Astrocyte (in vitro differentiated cells and primary cell): ENCODE measurements at regions not wholly inside any gene's neighbourhood (a gene's known extent, or its start where the extent isn't known, plus 50 kb on each side); places are given as distances from the start of the nearest gene placed in this dataset.

Source experiments
- DNase-seq: peaks from one replicate; pipeline ENCODE4 v3.0.0-alpha.2; 2010; ENCODE audit warnings: low read depth
- FAIRE-seq: peaks from 2 replicates; lab custom pipeline; 2011; peaks lifted over from hg19 to GRCh38; lab: Jason Lieb, UNC
- H2AFZ ChIP-seq: 2 replicates; pipeline ENCODE4 v1.6.0; 2012; ENCODE audit warnings: low read depth, low read length, inconsistent platforms
- H3K27ac ChIP-seq: 2 replicates; pipeline ENCODE4 v1.5.1; 2011; ENCODE audit warnings: low read depth, low read length, inconsistent platforms
- H3K27me3 ChIP-seq: 2 replicates; pipeline ENCODE4 v1.6.0; 2011; ENCODE audit warnings: low read length, inconsistent platforms; ENCODE audit not compliant: insufficient read depth
- H3K36me3 ChIP-seq: 2 replicates; pipeline ENCODE4 v1.5.1; 2011; ENCODE audit warnings: low read length, inconsistent platforms; ENCODE audit not compliant: insufficient read depth
- H3K4me1 ChIP-seq: 2 replicates; pipeline ENCODE4 v1.5.1; 2011; ENCODE audit warnings: low read length, inconsistent platforms; ENCODE audit not compliant: insufficient read depth
- H3K4me2 ChIP-seq: 2 replicates; pipeline ENCODE4 v1.6.0; 2012; ENCODE audit warnings: low read length, inconsistent platforms
- H3K4me3 ChIP-seq: 2 replicates; pipeline ENCODE4 v1.5.1; 2011; ENCODE audit warnings: low read depth, mild to moderate bottlenecking, low read length, inconsistent platforms; ENCODE audit not compliant: insufficient read depth
- H3K79me2 ChIP-seq: 2 replicates; pipeline ENCODE4 v1.6.0; 2012; ENCODE audit warnings: mild to moderate bottlenecking, low read length, inconsistent platforms; ENCODE audit not compliant: insufficient read depth
- H3K9ac ChIP-seq: 2 replicates; pipeline ENCODE4 v1.6.0; 2012; ENCODE audit warnings: mild to moderate bottlenecking, low read length, inconsistent platforms
- H3K9me3 ChIP-seq: 2 replicates; pipeline ENCODE4 v1.5.1; 2012; ENCODE audit warnings: low read depth, mild to moderate bottlenecking, low read length, inconsistent platforms; ENCODE audit not compliant: insufficient read depth
- H4K20me1 ChIP-seq: 2 replicates; pipeline ENCODE4 v1.6.0; 2012; ENCODE audit warnings: low read length, inconsistent platforms; ENCODE audit not compliant: insufficient read depth
- H3K27ac Mint-ChIP-seq: one replicate; pipeline ENCODE4 v1.8.0; 2021; ENCODE audit warnings: mild to moderate bottlenecking, mixed read lengths; ENCODE audit not compliant: unreplicated experiment
- H3K27me3 Mint-ChIP-seq: one replicate; pipeline ENCODE4 v1.8.0; 2021; ENCODE audit warnings: low read depth, mixed read lengths; ENCODE audit not compliant: unreplicated experiment
- H3K36me3 Mint-ChIP-seq: one replicate; pipeline ENCODE4 v1.8.0; 2021; ENCODE audit warnings: low read depth, mixed read lengths; ENCODE audit not compliant: unreplicated experiment
- H3K4me1 Mint-ChIP-seq: one replicate; pipeline ENCODE4 v1.8.0; 2021; ENCODE audit warnings: low read depth, mixed read lengths; ENCODE audit not compliant: unreplicated experiment
- H3K4me3 Mint-ChIP-seq: one replicate; pipeline ENCODE4 v1.8.0; 2021; ENCODE audit warnings: mild to moderate bottlenecking, moderate library complexity, mixed read lengths; ENCODE audit not compliant: unreplicated experiment
- H3K9me3 Mint-ChIP-seq: one replicate; pipeline ENCODE4 v1.8.0; 2021; ENCODE audit warnings: mild to moderate bottlenecking, mixed read lengths; ENCODE audit not compliant: unreplicated experiment
- CTCF ChIP-seq: IDR thresholded peaks from 2 replicates; pipeline ENCODE4 v1.5.1; 2011; ENCODE audit warnings: low read depth, mild to moderate bottlenecking, inconsistent platforms, low read length, moderate library complexity; ENCODE audit not compliant: insufficient read depth
- EZH2 ChIP-seq: IDR thresholded peaks from 2 replicates; pipeline ENCODE4 v1.6.1; 2012; ENCODE audit warnings: mild to moderate bottlenecking, low read length, inconsistent platforms; ENCODE audit not compliant: insufficient read depth

- Histone ChIP-seq H3K9ac (no peak overlapping the region), H3K4me3 (no peak overlapping the region), H4K20me1 (no peaks in the 10 kb centered on the region), H2AFZ (no peak overlapping the region), H3K79me2 (no peaks in the 10 kb centered on the region), H3K4me1 (no peaks in the 10 kb centered on the region), H3K9me3 (peaks cover 2% of the 10 kb centered on the region), H3K27me3 (no peaks in the 10 kb centered on the region), H3K27ac (no peak overlapping the region), H3K4me2 (no peak overlapping the region), H3K36me3 (no peaks in the 10 kb centered on the region)
- H3K4me3 Mint-ChIP-seq, result no peak overlapping the region
- H3K4me1 Mint-ChIP-seq, result no peaks in the 10 kb centered on the region
- no peaks in the 10 kb centered on the region for H3K27me3 Mint-ChIP-seq
- no peak for FAIRE-seq
- TF ChIP-seq EZH2 (no peak), CTCF (no peak)
- DNase-seq, result no peak
- H3K36me3 Mint-ChIP-seq, result no peaks in the 10 kb centered on the region
- H3K27ac Mint-ChIP-seq, result no peak overlapping the region
- no peaks in the 10 kb centered on the region for H3K9me3 Mint-ChIP-seq
Observed at GRCh38 chr2:79272616-79273015, 113.1 kb upstream of the REG3A start.

- Mint-ChIP-seq H3K27me3 (no peaks in the 10 kb centered on the region), H3K27ac (no peak overlapping the region), H3K36me3 (no peaks in the 10 kb centered on the region), H3K4me3 (no peak overlapping the region), H3K4me1 (no peaks in the 10 kb centered on the region), H3K9me3 (peaks cover 2% of the 10 kb centered on the region)
- Histone ChIP-seq H3K27ac (no peak overlapping the region), H3K27me3 (no peaks in the 10 kb centered on the region), H3K4me3 (no peak overlapping the region), H2AFZ (no peak overlapping the region), H3K4me1 (no peaks in the 10 kb centered on the region), H3K79me2 (no peaks in the 10 kb centered on the region), H4K20me1 (no peaks in the 10 kb centered on the region), H3K36me3 (no peaks in the 10 kb centered on the region), H3K9me3 (peaks cover 4% of the 10 kb centered on the region), H3K4me2 (no peak overlapping the region), H3K9ac (no peak overlapping the region)
- TF ChIP-seq EZH2, result no peak
- TF ChIP-seq CTCF, result no peak
- DNase-seq, result no peak
- FAIRE-seq, result no peak
Observed at GRCh38 chr2:79271456-79271855, 111.9 kb upstream of the REG3A start.

- Mint-ChIP-seq H3K36me3 (no peaks in the 10 kb centered on the region), H3K27ac (no peak overlapping the region), H3K4me3 (no peak overlapping the region), H3K4me1 (peaks cover 29% of the 10 kb centered on the region), H3K9me3 (peaks cover 4% of the 10 kb centered on the region), H3K27me3 (no peaks in the 10 kb centered on the region)
- H3K27ac ChIP-seq, result no peak overlapping the region
- no peaks in the 10 kb centered on the region for H3K79me2 ChIP-seq
- no peak overlapping the region for H3K4me3 ChIP-seq
- H3K9me3 ChIP-seq, result no peaks in the 10 kb centered on the region
- FAIRE-seq, result no peak
- no peaks in the 10 kb centered on the region for H3K4me1 ChIP-seq
- no peak for TF ChIP-seq CTCF
- TF ChIP-seq EZH2, result no peak
- H3K9ac ChIP-seq, result no peak overlapping the region
- no peaks in the 10 kb centered on the region for H3K27me3 ChIP-seq
- no peaks in the 10 kb centered on the region for H4K20me1 ChIP-seq
- H2AFZ ChIP-seq, result no peak overlapping the region
- no peaks in the 10 kb centered on the region for H3K36me3 ChIP-seq
- DNase-seq, result no peak
- no peak overlapping the region for H3K4me2 ChIP-seq
Observed at GRCh38 chr2:79260848-79261247, 101.3 kb upstream of the REG3A start.
